Gastroesophageal sphincter (tissue), 4 donors: ENCODE measurements at regions not wholly inside any gene's neighbourhood (a gene's known extent, or its start where the extent isn't known, plus 50 kb on each side); places are given as distances from the start of the nearest gene placed in this dataset.

Experiments
- ATAC-seq: fragments of 150-250 bp; one replicate; pipeline ENCODE4 v1.9.1; 2016; ENCODE audit warnings: mild to moderate bottlenecking, moderate library complexity
- H3K27ac ChIP-seq, 4 donors: fragments of 200-600 bp; sonication (generic) in 3 of 4; 1 replicate in 3 of 4; 2 replicates in 1 of 4; pipeline ENCODE4 v1.5.1; 2016 to 2019
- H3K27me3 ChIP-seq: fragments of 200-600 bp; sonication (generic); one replicate; pipeline ENCODE4 v1.5.1; 2019
- H3K36me3 ChIP-seq, 2 donors: fragments of 200-600 bp; sonication (generic); one replicate each; pipeline ENCODE4 v1.5.1; 2019; ENCODE audit warnings: control low read depth in 1 of 2
- H3K4me1 ChIP-seq, 3 donors: fragments of 200-600 bp; sonication (generic); 1 replicate in 2 of 3; 2 replicates in 1 of 3; pipeline ENCODE4 v1.5.1; 2016 to 2019; ENCODE audit warnings: control low read depth in 2 of 3
- H3K4me3 ChIP-seq, 2 donors: fragments of 200-600 bp; sonication (generic); one replicate each; pipeline ENCODE4 v1.5.1; 2019; ENCODE audit warnings: mild to moderate bottlenecking in 1 of 2, moderate library complexity in 1 of 2
- H3K9me3 ChIP-seq, 3 donors: fragments of 200-600 bp; sonication (generic); one replicate each; pipeline ENCODE4 v1.5.1; 2017 to 2019; ENCODE audit warnings: control low read depth in 2 of 3
- EP300 ChIP-seq: sonication (generic); formaldehyde crosslinking; IDR thresholded peaks from one replicate; pipeline ENCODE4 v1.6.1; 2017; ENCODE audit warnings: antibody characterized with exemption, mild to moderate bottlenecking
- POLR2A ChIP-seq, 2 donors: fragments of 450-650 bp; IDR thresholded peaks; one replicate each; pipeline ENCODE4 v1.6.1; 2017; ENCODE audit warnings: antibody characterized with exemption in 2 of 2, mild to moderate bottlenecking in 2 of 2, moderate library complexity in 1 of 2
- POLR2AphosphoS5 ChIP-seq: sonication (generic); formaldehyde crosslinking; IDR thresholded peaks from one replicate; pipeline ENCODE4 v1.6.1; 2017; ENCODE audit warnings: antibody characterized with exemption
- WGBS, 2 donors: methylation state at CpG; one replicate each; pipeline ENCODE4 v1.1.5; 2018; ENCODE audit warnings: low coverage in 1 of 2; 5-methylcytosine and 5-hydroxymethylcytosine counted together
- TF ChIP-seq, protein P1 (sequence below), 4 experiments: fragments of 200-600 bp in 2 of 4; fragments of 450-650 bp in 2 of 4; sonication (generic) in 1 of 4; IDR thresholded peaks; one replicate each; pipeline ENCODE4 v1.5.1; 2017 to 2019; ENCODE audit warnings: antibody characterized with exemption in 4 of 4, mild to moderate bottlenecking in 2 of 4, moderate library complexity in 2 of 4

DNA sequence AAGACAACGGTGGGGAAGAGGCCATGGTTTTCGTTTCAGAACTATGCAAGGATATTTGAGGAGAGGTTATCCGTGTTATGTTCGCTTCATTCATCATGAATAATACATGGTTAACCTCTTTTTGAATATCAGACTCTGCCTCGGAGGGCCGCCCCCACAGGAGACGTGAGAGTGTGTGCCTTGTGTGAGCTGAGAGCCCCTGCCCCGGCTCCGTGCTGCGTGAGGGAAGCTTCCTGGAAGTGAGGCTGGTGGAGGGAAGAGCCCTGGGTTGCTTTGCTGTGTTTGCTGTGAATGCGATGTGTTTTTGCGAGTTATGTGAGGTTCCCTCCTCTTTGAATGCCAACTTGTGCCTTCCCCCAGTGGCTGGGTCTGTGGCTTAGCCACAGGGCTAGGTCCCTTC lies 146.0 kb upstream of the RTL1 start:
- Histone ChIP-seq H3K4me1 (no peaks in the 10 kb centered on the region), H3K36me3 (no peaks in the 10 kb centered on the region), H3K27me3 (peaks cover 20% of the 10 kb centered on the region), H3K4me3 (no peak overlapping the region), H3K9me3 (no peaks in the 10 kb centered on the region), H3K27ac (no peak overlapping the region)
- TF ChIP-seq POLR2A (IDR thresholded peaks at IDR 0.05): no peak
- no peak for TF ChIP-seq POLR2AphosphoS5
- TF ChIP-seq, protein P1, sequence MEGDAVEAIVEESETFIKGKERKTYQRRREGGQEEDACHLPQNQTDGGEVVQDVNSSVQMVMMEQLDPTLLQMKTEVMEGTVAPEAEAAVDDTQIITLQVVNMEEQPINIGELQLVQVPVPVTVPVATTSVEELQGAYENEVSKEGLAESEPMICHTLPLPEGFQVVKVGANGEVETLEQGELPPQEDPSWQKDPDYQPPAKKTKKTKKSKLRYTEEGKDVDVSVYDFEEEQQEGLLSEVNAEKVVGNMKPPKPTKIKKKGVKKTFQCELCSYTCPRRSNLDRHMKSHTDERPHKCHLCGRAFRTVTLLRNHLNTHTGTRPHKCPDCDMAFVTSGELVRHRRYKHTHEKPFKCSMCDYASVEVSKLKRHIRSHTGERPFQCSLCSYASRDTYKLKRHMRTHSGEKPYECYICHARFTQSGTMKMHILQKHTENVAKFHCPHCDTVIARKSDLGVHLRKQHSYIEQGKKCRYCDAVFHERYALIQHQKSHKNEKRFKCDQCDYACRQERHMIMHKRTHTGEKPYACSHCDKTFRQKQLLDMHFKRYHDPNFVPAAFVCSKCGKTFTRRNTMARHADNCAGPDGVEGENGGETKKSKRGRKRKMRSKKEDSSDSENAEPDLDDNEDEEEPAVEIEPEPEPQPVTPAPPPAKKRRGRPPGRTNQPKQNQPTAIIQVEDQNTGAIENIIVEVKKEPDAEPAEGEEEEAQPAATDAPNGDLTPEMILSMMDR (IDR thresholded peaks at IDR 0.05): no peak
- no peak for TF ChIP-seq EP300
- no peak for ATAC-seq
- 72 to 89% methylated on average over 8 to 9 of the region's 12 CpGs for WGBS, 2 donors

DNA sequence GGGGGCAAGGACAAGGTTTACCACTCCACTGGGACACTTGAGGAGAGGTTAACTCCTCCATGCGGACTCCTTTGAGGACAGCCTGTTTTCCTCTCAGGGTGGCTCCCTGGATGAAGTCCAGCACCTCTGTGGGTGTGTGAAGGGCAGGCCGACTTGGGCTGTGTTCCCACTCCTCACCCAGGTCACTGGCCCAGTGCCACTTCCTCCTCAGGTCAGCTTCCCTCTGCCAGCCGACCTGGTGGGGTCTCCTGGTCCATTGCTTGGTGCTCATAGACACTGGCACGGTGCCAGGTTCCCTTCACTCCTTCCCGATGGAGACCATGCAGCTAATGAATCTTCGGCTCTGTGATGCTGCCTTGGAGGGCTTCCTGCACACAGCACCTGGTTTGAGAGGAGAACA lies 146.4 kb upstream of the RTL1 start:
- Histone ChIP-seq H3K4me3 (no peak overlapping the region), H3K9me3 (no peaks in the 10 kb centered on the region), H3K27me3 (peaks cover 20% of the 10 kb centered on the region), H3K4me1 (no peaks in the 10 kb centered on the region), H3K36me3 (no peaks in the 10 kb centered on the region), H3K27ac (no peak overlapping the region)
- ATAC-seq: no peak
- WGBS, 2 donors: 51% methylated on average over 4 of the region's 6 CpGs; no CpG with 5 or more reads in 1 of the 2 donors
- TF ChIP-seq POLR2AphosphoS5 (no peak), POLR2A (IDR thresholded peaks at IDR 0.05) (no peak), EP300 (no peak)
- TF ChIP-seq, protein P1 (IDR thresholded peaks at IDR 0.05): no peak

DNA sequence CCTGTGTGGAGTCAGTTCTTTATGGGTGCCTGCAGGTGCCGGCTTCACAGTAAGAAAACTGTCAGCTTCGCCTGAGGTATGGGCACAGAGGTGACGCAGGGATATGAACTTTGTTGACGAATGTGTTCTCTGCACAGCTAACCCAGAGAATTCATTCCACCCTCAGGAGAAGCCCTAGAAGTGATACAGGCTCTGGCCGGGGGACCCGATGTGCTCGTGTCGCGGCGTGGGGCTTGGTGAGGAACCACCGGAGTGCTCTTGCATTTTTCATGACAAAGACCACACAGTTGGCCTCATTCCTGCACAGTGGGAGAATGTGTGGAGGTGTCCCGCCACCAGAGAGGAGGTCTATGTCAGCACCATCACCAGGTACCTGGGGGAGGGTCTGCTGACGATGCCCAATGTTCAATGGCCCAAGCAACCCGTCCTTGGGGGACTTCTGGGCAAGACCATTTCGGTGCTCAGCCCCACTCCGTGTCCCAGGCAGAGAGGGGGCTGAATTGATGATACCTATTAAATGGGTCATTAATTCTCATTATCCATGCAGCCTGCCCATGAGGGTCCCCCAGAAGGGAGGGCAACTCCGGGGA lies 147.5 kb upstream of the RTL1 start:
- ATAC-seq: no peak
- TF ChIP-seq EP300 (no peak), POLR2A (IDR thresholded peaks at IDR 0.05) (no peak), POLR2AphosphoS5 (no peak)
- TF ChIP-seq, protein P1 (IDR thresholded peaks at IDR 0.05): no peak
- Histone ChIP-seq H3K4me3 (no peak overlapping the region), H3K27me3 (peaks cover 20% of the 10 kb centered on the region), H3K4me1 (no peaks in the 10 kb centered on the region), H3K36me3 (no peaks in the 10 kb centered on the region), H3K27ac (no peak overlapping the region), H3K9me3 (no peaks in the 10 kb centered on the region)
- WGBS, 2 donors: 91 to 100% methylated on average over 2 to 4 of the region's 17 CpGs

DNA sequence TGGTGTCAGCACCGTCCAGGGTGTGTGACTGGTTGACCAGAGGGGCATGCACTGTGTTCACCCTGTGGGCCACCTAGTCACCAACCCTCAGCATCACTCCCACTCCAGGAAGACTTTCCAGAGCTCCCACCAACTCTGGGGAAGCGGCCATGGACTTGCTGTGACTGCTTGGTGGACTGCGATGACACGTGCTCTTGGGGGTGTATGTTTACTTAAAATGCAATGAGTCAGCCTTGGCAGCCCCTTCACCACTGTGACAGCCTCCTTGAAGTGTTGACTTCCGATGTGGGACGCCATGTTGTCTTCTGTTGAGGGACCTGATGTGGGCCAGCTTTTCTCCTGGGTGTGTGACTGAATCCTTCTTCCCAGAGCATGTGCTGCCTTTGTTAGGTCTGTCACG lies 151.1 kb upstream of the RTL1 start:
- Histone ChIP-seq H3K27me3 (peaks cover 15% of the 10 kb centered on the region), H3K36me3 (no peaks in the 10 kb centered on the region), H3K4me1 (no peaks in the 10 kb centered on the region), H3K9me3 (no peaks in the 10 kb centered on the region), H3K27ac (no peak overlapping the region), H3K4me3 (no peak overlapping the region)
- ATAC-seq: no peak
- TF ChIP-seq EP300 (no peak), POLR2AphosphoS5 (no peak), POLR2A (IDR thresholded peaks at IDR 0.05) (no peak)
- TF ChIP-seq, protein P1 (IDR thresholded peaks at IDR 0.05): no peak
- 100% methylated on average over 1 to 2 of the region's 7 CpGs for WGBS, 2 donors

DNA sequence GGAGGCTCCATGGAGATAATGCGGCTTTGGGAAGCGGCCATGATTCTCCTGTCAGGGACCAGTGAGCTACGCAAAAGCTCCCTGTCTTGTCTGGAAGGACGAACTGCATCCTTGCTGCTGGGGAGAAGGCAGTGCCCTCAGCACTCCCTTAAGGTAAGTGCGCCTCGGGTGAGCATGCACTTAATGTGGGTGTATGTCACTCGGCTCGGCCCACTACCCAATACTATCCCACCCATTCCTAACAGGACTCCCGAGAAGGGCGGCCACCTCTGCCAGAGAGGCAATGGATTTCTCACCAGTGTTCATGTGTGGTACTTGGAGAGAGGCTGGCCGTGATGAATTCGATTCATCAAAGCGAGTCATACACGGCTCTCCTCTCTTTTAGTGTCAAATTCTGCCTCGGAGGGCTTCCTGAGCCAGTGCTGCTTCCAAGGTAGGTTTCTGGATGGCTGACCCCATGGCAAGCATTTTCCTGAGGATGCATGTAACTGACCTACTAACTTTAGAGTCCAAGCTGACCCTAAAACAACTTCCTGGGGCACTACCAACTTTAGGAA lies 151.7 kb upstream of the RTL1 start:
- Histone ChIP-seq H3K36me3 (no peaks in the 10 kb centered on the region), H3K4me1 (no peaks in the 10 kb centered on the region), H3K27ac (no peak overlapping the region), H3K4me3 (no peak overlapping the region), H3K27me3 (peaks cover 10% of the 10 kb centered on the region), H3K9me3 (no peaks in the 10 kb centered on the region)
- no peak for ATAC-seq
- TF ChIP-seq POLR2A (IDR thresholded peaks at IDR 0.05): no peak
- TF ChIP-seq EP300: no peak
- TF ChIP-seq, protein P1 (IDR thresholded peaks at IDR 0.05): no peak
- no peak for TF ChIP-seq POLR2AphosphoS5
- 60% methylated on average over 1 of the region's 15 CpGs; no CpG with 5 or more reads in 1 of the 2 donors for WGBS, 2 donors
